ENCODE measurements at regions not wholly inside any gene's neighbourhood (a gene's known extent, or its start where the extent isn't known, plus 50 kb on each side); places are given as distances from the start of the nearest gene placed in this dataset.
"Not testable (repeated sequence)": the region's sequence is repeated elsewhere in the genome, so short reads cannot be mapped to it uniquely, and the experiment has no call there.

- Histone ChIP-seq H3K4me3 (ENCODE audit: low read length in 2 of 2) (no peak overlapping the region), H3K27me3 (ENCODE audit: control insufficient read depth in 1 of 2, insufficient read depth in 2 of 2, low read length in 2 of 2) (no peaks in the 10 kb centered on the region), H3K36me3 (ENCODE audit: control insufficient read depth in 2 of 2, insufficient read depth in 2 of 2, low read length in 2 of 2) (no peaks in the 10 kb centered on the region), H3K9ac (ENCODE audit: low read length in 2 of 2) (no peak overlapping the region), H3K4me1 (ENCODE audit: control insufficient read depth, insufficient read depth, low read length) (no peaks in the 10 kb centered on the region), H3K27ac (ENCODE audit: low read length) (no peak overlapping the region), H3K9me3 (ENCODE audit: control insufficient read depth in 2 of 2, low read length in 2 of 2) (no peaks in the 10 kb centered on the region)
These were observed 990.9 kb downstream of the EPHA7 start for GRCh38 chr6:92428448-92428847.

GRCh38 chr6:92427453-92427852, 991.9 kb downstream of the EPHA7 start:
- Histone ChIP-seq H3K27ac (ENCODE audit: low read length) (no peak overlapping the region), H3K9ac (ENCODE audit: low read length in 2 of 2) (no peak overlapping the region), H3K27me3 (ENCODE audit: control insufficient read depth in 1 of 2, insufficient read depth in 2 of 2, low read length in 2 of 2) (no peaks in the 10 kb centered on the region), H3K4me3 (ENCODE audit: low read length in 2 of 2) (no peak overlapping the region), H3K36me3 (ENCODE audit: control insufficient read depth in 2 of 2, insufficient read depth in 2 of 2, low read length in 2 of 2) (no peaks in the 10 kb centered on the region), H3K4me1 (ENCODE audit: control insufficient read depth, insufficient read depth, low read length) (no peaks in the 10 kb centered on the region), H3K9me3 (ENCODE audit: control insufficient read depth in 2 of 2, low read length in 2 of 2) (no peaks in the 10 kb centered on the region)

GRCh38 chr6:92415656-92416055, 1003.7 kb downstream of the EPHA7 start:
- H3K9ac ChIP-seq (ENCODE audit: low read length in 2 of 2), result no peak overlapping the region
- H3K9me3 ChIP-seq (ENCODE audit: control insufficient read depth in 2 of 2, low read length in 2 of 2), result no peaks in the 10 kb centered on the region
- no peaks in the 10 kb centered on the region for H3K36me3 ChIP-seq (ENCODE audit: control insufficient read depth in 2 of 2, insufficient read depth in 2 of 2, low read length in 2 of 2)
- no peak overlapping the region for H3K27ac ChIP-seq (ENCODE audit: low read length)
- no peaks in the 10 kb centered on the region for H3K27me3 ChIP-seq (ENCODE audit: control insufficient read depth in 1 of 2, insufficient read depth in 2 of 2, low read length in 2 of 2)
- H3K4me3 ChIP-seq (ENCODE audit: low read length in 2 of 2), result no peak overlapping the region
- H3K4me1 ChIP-seq (ENCODE audit: control insufficient read depth, insufficient read depth, low read length), result no peaks in the 10 kb centered on the region

GRCh38 chr6:92408350-92408749, 1011.0 kb downstream of the EPHA7 start:
- no peak overlapping the region for H3K27ac ChIP-seq (ENCODE audit: low read length)
- H3K9me3 ChIP-seq (ENCODE audit: control insufficient read depth in 2 of 2, low read length in 2 of 2), result no peaks in the 10 kb centered on the region
- H3K4me1 ChIP-seq (ENCODE audit: control insufficient read depth, insufficient read depth, low read length), result no peaks in the 10 kb centered on the region

GRCh38 chr6:92404281-92404680, 1015.1 kb downstream of the EPHA7 start:
- Histone ChIP-seq H3K9me3 (ENCODE audit: control insufficient read depth in 2 of 2, low read length in 2 of 2) (no peaks in the 10 kb centered on the region), H3K4me3 (ENCODE audit: low read length in 2 of 2) (no peak overlapping the region), H3K27ac (ENCODE audit: low read length) (no peak overlapping the region), H3K9ac (ENCODE audit: low read length in 2 of 2) (no peak overlapping the region), H3K36me3 (ENCODE audit: control insufficient read depth in 2 of 2, insufficient read depth in 2 of 2, low read length in 2 of 2) (no peaks in the 10 kb centered on the region), H3K4me1 (ENCODE audit: control insufficient read depth, insufficient read depth, low read length) (no peaks in the 10 kb centered on the region), H3K27me3 (ENCODE audit: control insufficient read depth in 1 of 2, insufficient read depth in 2 of 2, low read length in 2 of 2) (no peaks in the 10 kb centered on the region)

More at GRCh38 chr6:92408350-92408749, 1011.0 kb downstream of the EPHA7 start:
- Histone ChIP-seq H3K36me3 (ENCODE audit: control insufficient read depth in 2 of 2, insufficient read depth in 2 of 2, low read length in 2 of 2) (no peaks in the 10 kb centered on the region), H3K4me3 (ENCODE audit: low read length in 2 of 2) (no peak overlapping the region), H3K9ac (ENCODE audit: low read length in 2 of 2) (no peak overlapping the region), H3K27me3 (ENCODE audit: control insufficient read depth in 1 of 2, insufficient read depth in 2 of 2, low read length in 2 of 2) (no peaks in the 10 kb centered on the region)

- H3K4me1 ChIP-seq (ENCODE audit: control insufficient read depth, insufficient read depth, low read length), result no peaks in the 10 kb centered on the region
- H3K4me3 ChIP-seq (ENCODE audit: low read length in 2 of 2), result no peak overlapping the region
- H3K27ac ChIP-seq (ENCODE audit: low read length), result no peak overlapping the region
- no peaks in the 10 kb centered on the region for H3K9me3 ChIP-seq (ENCODE audit: control insufficient read depth in 2 of 2, low read length in 2 of 2)
- no peak overlapping the region for H3K9ac ChIP-seq (ENCODE audit: low read length in 2 of 2)
- H3K36me3 ChIP-seq (ENCODE audit: control insufficient read depth in 2 of 2, insufficient read depth in 2 of 2, low read length in 2 of 2), result no peaks in the 10 kb centered on the region
- no peaks in the 10 kb centered on the region for H3K27me3 ChIP-seq (ENCODE audit: control insufficient read depth in 1 of 2, insufficient read depth in 2 of 2, low read length in 2 of 2)
These were observed 1019.4 kb downstream of the EPHA7 start for GRCh38 chr6:92399911-92400310.

- not testable (repeated sequence) for H3K27ac ChIP-seq (ENCODE audit: low read length); H3K4me1 ChIP-seq (ENCODE audit: control insufficient read depth, insufficient read depth, low read length); H3K4me3 ChIP-seq (ENCODE audit: low read length in 2 of 2); H3K9ac ChIP-seq (ENCODE audit: low read length in 2 of 2); H3K9me3 ChIP-seq (ENCODE audit: control insufficient read depth in 2 of 2, low read length in 2 of 2); H3K27me3 ChIP-seq (ENCODE audit: control insufficient read depth in 1 of 2, insufficient read depth in 2 of 2, low read length in 2 of 2); H3K36me3 ChIP-seq (ENCODE audit: control insufficient read depth in 2 of 2, insufficient read depth in 2 of 2, low read length in 2 of 2)
These were observed 1030.7 kb downstream of the EPHA7 start for GRCh38 chr6:92388706-92389105.

- Histone ChIP-seq H3K4me3 (ENCODE audit: low read length in 2 of 2) (no peak overlapping the region), H3K9me3 (ENCODE audit: control insufficient read depth in 2 of 2, low read length in 2 of 2) (no peaks in the 10 kb centered on the region), H3K36me3 (ENCODE audit: control insufficient read depth in 2 of 2, insufficient read depth in 2 of 2, low read length in 2 of 2) (no peaks in the 10 kb centered on the region), H3K27ac (ENCODE audit: low read length) (no peak overlapping the region), H3K4me1 (ENCODE audit: control insufficient read depth, insufficient read depth, low read length) (no peaks in the 10 kb centered on the region), H3K27me3 (ENCODE audit: control insufficient read depth in 1 of 2, insufficient read depth in 2 of 2, low read length in 2 of 2) (no peaks in the 10 kb centered on the region), H3K9ac (ENCODE audit: low read length in 2 of 2) (no peak overlapping the region)
These were observed 1038.4 kb downstream of the EPHA7 start for GRCh38 chr6:92380803-92381601.

- Histone ChIP-seq H3K9me3 (ENCODE audit: control insufficient read depth in 2 of 2, low read length in 2 of 2) (no peaks in the 10 kb centered on the region), H3K9ac (ENCODE audit: low read length in 2 of 2) (no peak overlapping the region), H3K4me3 (ENCODE audit: low read length in 2 of 2) (no peak overlapping the region), H3K4me1 (ENCODE audit: control insufficient read depth, insufficient read depth, low read length) (no peaks in the 10 kb centered on the region), H3K36me3 (ENCODE audit: control insufficient read depth in 2 of 2, insufficient read depth in 2 of 2, low read length in 2 of 2) (no peaks in the 10 kb centered on the region), H3K27ac (ENCODE audit: low read length) (no peak overlapping the region), H3K27me3 (ENCODE audit: control insufficient read depth in 1 of 2, insufficient read depth in 2 of 2, low read length in 2 of 2) (no peaks in the 10 kb centered on the region)
These were observed 1042.2 kb downstream of the EPHA7 start for GRCh38 chr6:92377137-92377536.

GRCh38 chr6:92376691-92377090, 1042.7 kb downstream of the EPHA7 start:
- Histone ChIP-seq H3K36me3 (ENCODE audit: control insufficient read depth in 2 of 2, insufficient read depth in 2 of 2, low read length in 2 of 2) (no peaks in the 10 kb centered on the region), H3K9ac (ENCODE audit: low read length in 2 of 2) (no peak overlapping the region), H3K27ac (ENCODE audit: low read length) (no peak overlapping the region), H3K4me3 (ENCODE audit: low read length in 2 of 2) (no peak overlapping the region), H3K27me3 (ENCODE audit: control insufficient read depth in 1 of 2, insufficient read depth in 2 of 2, low read length in 2 of 2) (no peaks in the 10 kb centered on the region), H3K4me1 (ENCODE audit: control insufficient read depth, insufficient read depth, low read length) (no peaks in the 10 kb centered on the region), H3K9me3 (ENCODE audit: control insufficient read depth in 2 of 2, low read length in 2 of 2) (no peaks in the 10 kb centered on the region)

All from stomach smooth muscle (tissue), 2 donors.